HG03064 (cell line): ENCODE measurements at regions not wholly inside any gene's neighbourhood (a gene's known extent, or its start where the extent isn't known, plus 50 kb on each side); places are given as distances from the start of the nearest gene placed in this dataset.
A peak's percentile ranks its signal among the peaks of the same experiment; 100 is the strongest.

Experiments
- ATAC-seq: cut with Tn5 transposase; IDR thresholded peaks from one replicate; pipeline ENCODE4 v1.9.1; 2021; ENCODE audit warnings: low read depth; ENCODE audit not compliant: unreplicated experiment

DNA sequence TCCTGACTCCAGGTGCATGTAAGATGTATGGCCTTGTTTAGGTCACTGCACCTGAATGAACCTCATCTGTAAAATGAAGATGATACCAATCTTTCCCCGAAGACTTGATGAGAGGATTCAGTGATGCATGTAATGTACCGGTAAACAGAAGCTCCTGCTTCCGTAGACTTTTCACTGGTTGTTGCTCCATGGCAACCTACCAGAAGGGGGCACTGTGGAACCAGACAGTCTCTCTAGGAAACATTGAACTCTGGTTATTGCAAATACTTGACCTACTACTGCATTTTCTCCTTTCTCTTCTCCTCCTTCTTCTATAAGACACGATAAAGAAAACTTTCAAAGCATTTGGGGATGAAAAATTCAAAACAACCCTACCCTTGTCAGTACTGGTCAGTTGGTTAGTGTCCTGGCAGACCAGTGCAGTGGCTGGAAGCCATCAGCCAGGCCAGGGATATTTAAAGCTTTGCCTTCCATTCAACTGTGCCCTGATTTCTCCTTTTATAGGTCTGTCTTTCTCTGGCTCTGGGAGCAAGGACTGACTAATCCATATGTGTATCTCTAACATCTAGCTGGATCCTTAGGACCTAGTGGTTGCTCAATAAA, 667.4 kb upstream of the SALL1 start:
- no peak for ATAC-seq

DNA sequence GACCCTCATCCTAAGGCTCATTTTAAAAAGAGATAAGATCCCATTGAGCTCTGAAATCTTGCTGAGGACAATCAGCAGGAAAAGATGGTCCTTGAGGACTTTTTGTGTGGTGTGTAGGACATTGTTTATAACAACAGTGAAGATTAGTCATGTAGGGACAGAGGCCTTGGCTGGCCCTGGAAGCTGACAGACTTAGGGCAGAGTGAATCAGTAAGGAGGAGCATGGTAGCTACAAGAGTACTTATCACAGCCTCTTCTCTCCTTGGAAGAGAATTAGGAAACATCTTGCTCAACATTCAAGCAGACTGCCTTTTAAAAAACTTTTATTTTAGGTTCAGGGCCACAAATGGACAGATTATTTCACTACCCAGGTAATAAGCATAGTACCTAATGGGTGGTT, 665.9 kb upstream of the SALL1 start:
- ATAC-seq, result no peak

DNA sequence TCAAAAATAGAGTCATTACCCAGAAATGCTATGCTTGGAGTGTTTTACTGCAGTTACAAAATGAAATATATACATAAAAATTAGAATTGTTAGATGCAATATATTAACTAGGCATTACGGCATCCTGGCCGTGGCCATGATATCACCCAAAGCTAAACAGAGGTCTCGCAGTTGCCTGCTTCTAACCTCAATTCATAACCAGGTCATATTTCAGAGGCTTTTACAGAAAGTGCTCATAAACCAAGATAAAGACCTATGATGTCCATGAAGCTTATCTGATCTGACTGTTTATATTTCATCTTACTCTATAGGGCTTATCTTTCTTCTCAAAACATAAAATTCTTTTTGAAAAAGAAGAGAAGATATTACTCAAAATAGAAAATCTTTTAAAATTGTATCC, 664.5 kb upstream of the SALL1 start:
- ATAC-seq, result no peak

DNA sequence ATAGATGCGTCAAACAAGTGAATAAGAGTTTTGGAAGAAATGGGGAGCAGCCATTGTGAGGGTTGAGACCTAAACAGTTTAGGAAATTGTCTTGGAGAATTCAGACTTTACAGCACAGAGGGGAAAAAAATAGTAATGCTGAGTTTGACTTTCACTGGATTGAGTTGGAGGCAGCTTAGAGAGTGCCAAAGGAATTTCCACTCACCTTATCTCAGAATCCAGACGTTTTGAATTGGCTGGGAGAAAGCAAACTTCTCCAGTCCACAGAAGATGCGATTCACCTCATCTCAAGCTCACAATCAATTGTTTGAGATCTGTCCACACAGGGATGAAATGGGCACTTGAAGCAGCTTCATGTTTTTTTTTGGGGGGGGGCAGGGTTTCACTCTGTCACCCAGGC, 663.5 kb upstream of the SALL1 start:
- ATAC-seq, result no peak

DNA sequence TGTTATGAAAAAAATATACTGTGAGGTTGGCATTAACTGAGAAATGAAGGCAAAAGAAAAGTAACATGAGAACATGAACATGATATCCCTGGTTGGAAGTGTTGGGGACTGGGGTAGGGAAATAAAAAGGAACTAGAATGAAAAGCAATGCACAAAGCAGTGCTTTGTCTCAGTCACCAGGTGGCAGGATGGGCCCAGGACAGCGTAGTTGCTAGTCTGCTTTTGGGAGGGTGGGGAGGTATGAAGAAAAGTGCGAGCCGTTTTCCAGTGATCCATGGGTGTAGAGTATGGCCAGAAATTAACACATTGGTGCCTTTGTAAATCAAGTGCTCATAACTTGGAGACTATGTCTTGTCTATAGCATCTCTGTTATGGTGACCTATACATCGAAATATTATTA, 662.5 kb upstream of the SALL1 start:
- no peak for ATAC-seq

DNA sequence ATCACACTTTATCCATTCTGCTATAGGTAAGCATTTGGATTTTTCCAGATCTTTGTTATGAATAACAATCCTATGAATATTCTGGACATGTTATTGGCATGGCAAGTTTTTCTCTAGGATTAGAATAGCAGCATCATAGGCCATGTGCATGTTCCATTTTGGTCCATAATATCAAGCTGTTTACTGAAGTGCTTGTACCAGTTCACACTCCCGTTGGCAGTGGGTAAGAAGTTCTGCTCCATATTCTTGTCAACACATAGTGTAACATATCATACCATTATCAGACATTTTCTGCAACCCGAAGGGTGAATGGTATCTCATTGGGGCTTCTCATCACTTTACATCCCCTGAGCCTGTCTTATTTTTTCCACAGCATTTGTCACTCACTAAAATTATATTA, 661.9 kb upstream of the SALL1 start:
- no peak for ATAC-seq

DNA sequence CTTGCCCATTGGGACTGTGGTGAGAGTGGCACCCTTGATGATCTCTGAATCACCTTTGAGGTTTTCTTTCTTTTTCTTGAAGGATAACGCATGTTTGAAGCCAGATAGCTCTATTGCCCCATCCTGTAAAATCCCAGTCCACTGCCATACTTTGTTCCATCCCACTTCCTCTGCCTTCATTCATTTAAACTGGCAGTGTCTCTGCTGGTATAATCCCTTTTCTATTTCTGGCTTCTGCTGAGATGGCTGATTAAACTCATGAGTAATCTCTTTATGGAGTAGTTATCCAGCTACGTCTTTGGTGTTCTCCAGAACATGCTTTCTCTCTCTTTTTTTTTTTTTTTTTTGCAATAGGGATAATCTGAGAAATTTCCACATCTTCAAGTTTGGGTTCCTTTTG, 656.5 kb upstream of the SALL1 start:
- ATAC-seq, result no peak

DNA sequence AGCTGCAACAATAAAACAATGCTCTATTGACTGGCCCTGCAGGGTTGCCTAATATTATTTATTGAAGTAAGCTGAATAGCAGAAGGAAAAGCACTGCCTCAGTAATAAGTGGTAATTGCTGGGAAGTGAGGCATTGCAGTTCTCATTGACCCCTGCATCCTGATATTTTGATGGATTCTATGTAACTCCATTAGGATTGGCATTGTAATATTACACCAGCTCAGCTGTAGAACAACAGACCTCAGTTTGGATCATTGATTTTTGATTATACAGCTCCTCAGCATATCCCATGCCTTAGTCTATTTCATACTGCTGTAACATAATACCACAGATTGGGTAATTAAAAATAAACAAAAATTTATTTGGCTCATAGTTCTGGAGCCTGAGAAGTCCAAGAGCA, 650.6 kb upstream of the SALL1 start:
- no peak for ATAC-seq

DNA sequence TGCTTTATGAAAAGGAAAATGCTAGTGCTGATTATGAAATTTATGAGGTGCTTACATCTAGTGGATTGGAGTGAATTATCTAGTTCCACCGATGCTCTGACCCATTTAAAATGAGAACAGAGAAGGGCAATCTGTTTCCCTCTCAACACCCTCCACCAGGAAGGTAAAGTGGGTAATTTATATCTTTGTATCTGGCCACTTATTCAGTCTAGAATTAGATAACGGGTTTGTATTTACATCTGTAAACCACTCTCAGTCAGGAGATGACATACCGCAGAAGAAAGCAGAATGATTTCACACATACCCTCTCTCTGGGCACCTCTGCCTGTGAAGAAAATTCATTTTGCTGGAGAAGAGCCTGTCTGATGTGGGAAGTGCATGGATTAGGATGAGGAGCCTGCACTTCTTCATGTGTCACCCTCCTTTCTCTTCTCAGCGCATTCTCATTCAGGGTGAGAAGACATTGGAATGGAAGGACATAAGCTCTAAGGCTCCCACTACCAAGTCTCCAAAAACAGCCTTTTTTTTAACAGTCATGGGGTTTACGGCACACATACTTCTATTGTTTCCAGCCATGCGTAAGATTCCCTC, 646.7 kb upstream of the SALL1 start:
- no peak for ATAC-seq

DNA sequence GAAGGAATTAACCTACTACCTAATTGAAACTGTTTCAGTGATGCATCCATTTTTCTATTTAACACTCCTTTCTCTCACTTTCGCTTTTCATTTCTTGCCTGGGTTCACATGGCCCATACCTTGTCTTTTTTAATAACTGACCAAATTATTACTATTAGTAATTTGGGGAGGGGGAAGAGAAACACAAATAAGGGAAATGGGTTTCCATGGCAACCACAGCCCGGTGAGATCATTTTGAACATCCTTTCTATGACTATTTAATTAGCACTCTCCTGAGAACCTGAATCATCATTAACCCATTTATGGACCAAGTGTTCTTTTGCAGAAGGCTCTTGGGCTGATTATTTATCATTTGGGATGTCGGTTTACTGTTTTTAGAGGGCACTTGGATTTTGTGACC, 628.2 kb upstream of the SALL1 start:
- ATAC-seq, result no peak

DNA sequence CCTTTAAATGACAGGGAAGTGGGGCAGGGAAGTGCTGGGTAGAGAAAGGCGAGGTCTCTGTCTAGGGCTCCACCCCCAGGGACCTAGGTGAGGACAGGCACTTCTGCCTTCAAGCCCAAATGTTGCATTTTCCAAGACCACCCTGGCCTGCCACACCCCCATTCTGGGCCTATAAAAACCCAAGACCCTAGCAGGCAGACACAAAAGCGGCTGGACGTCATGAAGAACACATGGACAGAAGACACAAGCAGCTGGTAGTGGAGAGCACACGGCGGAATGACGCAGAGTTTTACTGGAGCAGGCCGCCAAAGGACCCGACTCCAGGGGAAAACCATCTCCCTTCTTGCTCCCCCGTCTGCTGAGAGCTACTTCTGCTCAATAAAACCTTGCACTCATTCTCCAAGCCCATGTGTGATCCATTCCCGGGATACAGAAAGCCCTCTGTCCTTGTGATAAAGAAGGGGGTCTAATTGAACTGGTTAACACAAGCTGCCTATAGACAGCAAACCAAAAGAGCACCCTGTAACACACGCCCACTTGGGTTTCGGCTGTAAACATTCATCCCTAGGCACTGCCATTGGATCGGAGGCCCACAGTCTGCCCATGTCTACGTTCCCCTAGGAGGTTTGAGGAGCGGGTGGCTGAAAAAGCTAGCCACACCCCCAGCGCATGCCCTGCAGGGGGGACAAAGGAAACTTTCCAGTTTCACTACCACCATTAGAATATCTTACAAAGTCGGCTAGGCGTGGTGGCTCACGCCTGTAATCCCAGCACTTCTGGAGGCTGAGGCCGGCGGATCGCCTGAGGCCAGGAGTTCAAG, 622.2 kb upstream of the SALL1 start:
- ATAC-seq, result no peak

DNA sequence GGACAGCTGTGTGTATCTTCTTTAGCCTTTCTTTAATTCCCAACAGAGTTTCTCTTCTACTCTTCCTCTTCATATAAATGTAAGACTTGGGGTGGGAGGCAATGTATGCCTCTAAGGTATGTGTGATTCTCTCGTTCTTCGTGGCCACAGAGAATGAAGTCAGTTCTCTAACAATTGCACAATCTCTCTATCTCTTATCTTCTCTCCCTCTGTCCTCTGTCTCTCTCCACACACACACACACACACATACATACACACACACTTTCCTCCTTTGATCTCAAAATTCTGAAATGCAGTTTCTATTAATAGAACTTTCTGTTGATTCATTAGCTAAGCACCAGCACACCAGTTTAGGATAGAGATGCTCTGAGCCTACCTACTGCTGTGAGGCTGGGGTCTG, 615.7 kb upstream of the SALL1 start:
- no peak for ATAC-seq

DNA sequence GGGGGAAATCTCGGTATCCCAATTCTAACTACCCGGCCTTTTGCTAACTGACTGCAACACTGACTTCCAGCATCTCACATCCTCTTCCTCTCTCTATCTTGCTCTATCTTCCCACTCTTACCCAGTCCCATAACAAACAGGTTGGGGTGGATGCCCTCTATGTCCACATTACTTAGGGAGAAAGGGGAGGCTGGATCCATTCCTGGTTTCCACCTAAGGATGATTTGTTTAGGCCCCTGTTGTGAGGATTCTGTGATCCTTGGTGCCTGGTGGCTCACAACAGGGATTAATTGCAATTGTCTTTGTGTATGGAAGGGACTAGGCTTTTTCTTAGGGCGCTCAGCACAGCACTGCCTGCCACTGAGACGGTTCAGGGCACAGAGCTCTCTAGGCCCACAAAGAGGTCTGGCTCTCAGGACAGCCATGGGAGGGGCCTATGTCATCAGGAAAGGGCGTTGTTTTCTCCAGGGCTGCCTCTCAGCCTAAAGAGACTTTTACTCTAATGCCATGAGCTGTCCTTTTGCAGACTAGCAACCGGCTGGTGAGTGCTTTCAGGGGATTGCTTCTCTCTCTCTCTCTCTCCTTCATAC, 612.1 kb upstream of the SALL1 start:
- ATAC-seq, result no peak

DNA sequence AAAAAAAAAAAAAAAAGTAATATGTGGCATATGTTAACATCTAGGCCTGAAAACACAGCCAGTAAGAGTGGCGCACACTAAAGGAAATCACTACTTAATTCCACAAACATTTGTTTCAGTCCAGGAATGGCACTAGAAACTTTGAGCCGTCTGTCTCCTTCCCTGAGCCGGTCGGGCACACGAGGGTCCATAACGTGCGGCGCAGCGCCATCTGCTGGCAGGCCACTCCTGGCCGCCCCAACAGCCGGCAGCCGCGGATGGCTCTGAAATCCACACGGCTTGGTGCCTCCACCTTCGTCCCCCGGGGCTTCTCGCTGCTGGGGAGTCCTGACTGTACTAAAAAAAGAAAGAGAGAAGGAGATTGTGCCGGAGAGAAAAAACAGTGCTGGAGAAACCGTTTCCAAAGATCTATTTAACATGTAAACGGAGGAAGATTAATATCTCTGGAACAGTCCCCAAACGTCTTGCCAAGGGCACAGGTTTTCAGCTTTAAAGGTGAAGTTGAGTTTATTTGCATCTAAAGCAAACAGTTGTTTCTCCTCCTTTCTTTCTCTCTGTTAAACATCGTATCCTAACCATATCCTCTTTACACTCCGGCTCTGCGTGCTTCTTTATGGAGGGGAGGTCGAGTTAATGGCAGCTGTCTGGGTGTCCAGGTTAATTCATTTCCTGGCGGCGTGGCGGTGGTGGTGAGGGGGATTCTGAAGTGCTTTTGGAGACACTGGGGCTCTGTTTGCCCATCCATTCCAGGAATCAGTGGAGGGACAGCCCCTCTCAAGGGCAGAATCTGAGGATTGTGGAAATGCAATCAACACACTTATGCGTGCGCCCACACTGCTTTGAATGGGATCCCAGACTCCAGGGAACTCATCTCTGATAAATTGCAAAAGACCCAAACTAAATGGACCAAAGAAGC, 611.3 kb upstream of the SALL1 start:
- ATAC-seq, result peak; percentile 84

DNA sequence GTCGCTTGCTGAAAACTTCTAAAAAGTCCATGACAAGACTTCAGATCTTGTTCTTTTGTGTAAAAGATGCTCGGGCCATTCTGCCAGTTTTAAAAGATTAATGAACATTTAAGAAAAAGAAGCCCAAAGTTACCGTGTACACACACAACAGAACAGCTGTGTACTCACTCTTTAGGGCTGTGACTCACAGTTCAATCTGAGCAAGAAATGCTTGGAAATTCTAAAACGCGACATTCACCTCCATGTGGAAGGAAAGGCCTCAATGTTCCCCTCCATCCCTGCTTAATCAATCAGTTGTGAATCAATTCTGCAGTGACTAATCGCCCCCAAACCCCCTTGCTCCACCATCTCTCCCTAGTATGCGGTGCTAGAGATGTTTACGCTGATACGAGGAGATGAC, 609.9 kb upstream of the SALL1 start:
- no peak for ATAC-seq

DNA sequence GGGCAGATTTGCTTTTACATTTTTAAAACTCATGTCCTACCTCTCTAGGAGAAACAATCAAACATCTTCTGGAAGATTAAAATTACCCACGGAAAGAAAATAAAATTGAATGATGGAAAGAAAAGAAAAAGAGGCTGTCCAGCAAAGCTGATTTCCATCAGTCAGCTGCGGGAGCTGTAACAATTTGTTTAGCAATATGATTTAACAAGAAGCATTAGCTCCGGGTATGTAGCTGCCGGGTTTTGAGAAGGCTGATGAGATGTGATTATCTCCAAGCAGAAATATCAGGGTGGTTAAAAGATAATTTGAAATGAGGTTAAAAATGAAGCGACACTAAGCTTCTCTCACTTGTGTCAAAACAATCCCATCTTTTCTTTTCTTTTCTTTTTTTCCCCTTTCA, 608.9 kb upstream of the SALL1 start:
- ATAC-seq, result no peak

DNA sequence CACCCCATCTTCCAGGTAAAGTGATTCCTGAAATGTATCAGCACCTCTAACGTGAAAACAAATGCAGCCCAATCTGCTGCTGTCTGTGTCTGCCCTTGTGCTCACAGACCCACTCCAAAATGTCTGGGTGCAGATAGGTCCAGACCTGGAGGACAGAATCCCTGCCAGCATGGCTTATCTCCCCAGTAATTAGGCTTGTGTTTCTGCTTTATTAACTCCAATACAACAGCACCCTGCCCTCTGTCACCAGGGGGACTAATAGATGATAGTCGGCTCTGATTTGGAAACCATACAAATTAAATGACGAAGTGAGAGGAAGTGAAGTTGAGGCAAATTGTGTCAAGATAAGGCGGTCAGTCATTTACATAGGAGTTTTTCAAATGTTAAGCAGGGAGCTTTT, 608.3 kb upstream of the SALL1 start:
- ATAC-seq, result no peak

DNA sequence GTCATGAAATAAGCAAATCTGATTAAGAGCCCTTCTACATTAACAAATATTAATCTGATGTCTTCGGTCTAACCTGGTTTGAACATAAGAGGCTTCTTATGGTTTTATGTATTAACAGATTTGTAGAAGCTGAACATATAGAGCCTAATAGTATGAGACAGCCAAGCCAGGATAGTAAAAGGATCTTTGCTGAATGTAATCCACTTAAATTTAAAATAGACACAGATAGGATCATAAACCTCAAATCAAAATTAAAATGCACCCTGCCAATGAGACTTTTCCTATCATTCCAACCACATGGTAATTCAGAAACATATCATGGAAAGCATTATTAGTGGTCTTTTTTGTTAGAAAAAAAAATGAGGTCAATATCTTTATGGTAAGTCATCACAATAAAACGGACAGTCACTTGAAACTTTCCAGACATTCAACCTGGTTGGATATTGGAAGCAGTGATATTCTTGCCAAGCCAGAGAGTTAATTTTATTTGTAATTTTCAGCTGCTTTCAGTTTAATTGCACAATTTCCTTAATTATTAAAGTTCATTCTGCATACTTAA, 606.9 kb upstream of the SALL1 start:
- ATAC-seq, result no peak

DNA sequence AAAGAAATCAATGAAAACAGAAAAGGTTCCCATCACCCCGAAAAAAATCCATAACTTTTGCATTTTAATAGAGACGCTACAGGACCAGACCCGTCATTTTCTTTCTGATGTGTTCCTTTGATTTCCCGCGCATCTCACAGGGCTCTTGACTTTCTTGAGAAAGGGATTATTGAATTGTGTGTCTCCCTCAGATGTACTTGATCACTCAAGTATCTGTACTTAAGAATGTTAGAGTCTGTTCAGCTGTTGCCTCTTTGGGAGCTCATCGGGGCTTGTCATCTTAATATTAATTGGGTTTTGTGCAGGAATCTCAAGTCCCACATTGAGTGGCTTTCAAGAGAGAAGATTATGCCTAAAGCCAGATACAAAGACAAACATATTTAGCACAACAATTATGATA, 606.4 kb upstream of the SALL1 start:
- no peak for ATAC-seq

DNA sequence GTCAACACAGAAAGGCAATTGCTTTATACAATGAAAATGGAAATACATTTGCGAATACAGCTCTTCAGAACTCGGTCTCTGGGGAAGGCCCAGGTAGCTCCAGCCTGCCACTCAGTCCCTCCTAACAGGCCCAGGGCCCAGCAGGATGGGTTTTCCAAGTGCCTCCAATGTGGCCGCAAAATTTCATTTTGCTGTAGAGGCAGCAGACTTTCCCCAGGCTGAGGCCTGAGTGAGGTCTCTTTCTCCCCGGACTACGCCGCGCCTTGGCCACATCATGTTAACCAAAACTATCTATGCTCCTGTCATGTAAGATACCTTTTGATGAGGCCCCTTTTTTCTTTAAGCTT, 606.0 kb upstream of the SALL1 start:
- no peak for ATAC-seq
